ENCODE measurements at regions not wholly inside any gene's neighbourhood (a gene's known extent, or its start where the extent isn't known, plus 50 kb on each side); places are given as distances from the start of the nearest gene placed in this dataset.
A peak's percentile ranks its signal among the peaks of the same experiment; 100 is the strongest.
"Not testable (repeated sequence)": the region's sequence is repeated elsewhere in the genome, so short reads cannot be mapped to it uniquely, and the experiment has no call there.

- no peak for DNase-seq
Measured at GRCh38 chr10:84706431-84706830, 378.0 kb downstream of the CCSER2 start.

GRCh38 chr10:84706875-84707274 lies 378.5 kb downstream of the CCSER2 start:
- DNase-seq = no peak

GRCh38 chr10:84715911-84716310 lies 387.5 kb downstream of the CCSER2 start:
- DNase-seq = peak; percentile 16

- DNase-seq = no peak
Measured at GRCh38 chr10:84718877-84719616, 390.7 kb downstream of the CCSER2 start.

- no peak for DNase-seq
Measured at GRCh38 chr10:84719687-84720086, 391.3 kb downstream of the CCSER2 start.

- no peak for DNase-seq
Measured at GRCh38 chr10:84727398-84727797, 399.0 kb downstream of the CCSER2 start.

GRCh38 chr10:84739126-84739525 lies 410.7 kb downstream of the CCSER2 start:
- not testable (repeated sequence) for DNase-seq

- DNase-seq = no peak
Measured at GRCh38 chr10:84739641-84740040, 411.3 kb downstream of the CCSER2 start.

- DNase-seq = no peak
Measured at GRCh38 chr10:84743483-84743882, 415.1 kb downstream of the CCSER2 start.

GRCh38 chr10:84755311-84755710 lies 426.9 kb downstream of the CCSER2 start:
- DNase-seq = no peak

- DNase-seq = not testable (repeated sequence)
Measured at GRCh38 chr10:84756653-84757052, 428.3 kb downstream of the CCSER2 start.

GRCh38 chr10:84761994-84762614 lies 433.7 kb downstream of the CCSER2 start:
- DNase-seq = not testable (repeated sequence)

- no peak for DNase-seq
Measured at GRCh38 chr10:84762754-84763394, 434.5 kb downstream of the CCSER2 start.

GRCh38 chr10:84763965-84764364 lies 435.6 kb downstream of the CCSER2 start:
- DNase-seq = no peak

GRCh38 chr10:84765086-84765485 lies 436.7 kb downstream of the CCSER2 start:
- no peak for DNase-seq

GRCh38 chr10:84765656-84766055 lies 437.3 kb downstream of the CCSER2 start:
- DNase-seq = no peak

GRCh38 chr10:84766923-84767322 lies 438.5 kb downstream of the CCSER2 start:
- DNase-seq = no peak

- no peak for DNase-seq
Measured at GRCh38 chr10:84768132-84768531, 439.7 kb downstream of the CCSER2 start.

GRCh38 chr10:84770824-84771223 lies 442.4 kb downstream of the CCSER2 start:
- no peak for DNase-seq

GRCh38 chr10:84783386-84783785 lies 455.0 kb downstream of the CCSER2 start:
- DNase-seq = peak; percentile 28

- no peak for DNase-seq
Measured at GRCh38 chr10:84783909-84784308, 455.5 kb downstream of the CCSER2 start.

GRCh38 chr10:84784749-84785148 lies 456.4 kb downstream of the CCSER2 start:
- DNase-seq = no peak

GRCh38 chr10:84789026-84789425 lies 460.6 kb downstream of the CCSER2 start:
- no peak for DNase-seq

GRCh38 chr10:84798312-84798711 lies 469.9 kb downstream of the CCSER2 start:
- DNase-seq = no peak

Measured in activated CD4-positive, alpha-beta T cell treated with anti-CD3 and anti-CD28 coated beads, Interleukin-2, amount 50 U/mL, for 16 hours (primary cell).